Kidney epithelial cell (primary cell): ENCODE measurements at regions not wholly inside any gene's neighbourhood (a gene's known extent, or its start where the extent isn't known, plus 50 kb on each side); places are given as distances from the start of the nearest gene placed in this dataset.

Experiments
- DNase-seq: peaks from one replicate; pipeline ENCODE4 v3.0.0-alpha.2; 2010; ENCODE audit warnings: low read depth
- H3K27me3 ChIP-seq: 2 replicates; pipeline ENCODE4 v1.6.0; 2011; ENCODE audit warnings: low read length; ENCODE audit not compliant: control insufficient read depth, insufficient read depth
- H3K36me3 ChIP-seq: 2 replicates; pipeline ENCODE4 v1.5.1; 2011; ENCODE audit warnings: low read length; ENCODE audit not compliant: control insufficient read depth, insufficient read depth
- H3K4me3 ChIP-seq: 2 replicates; pipeline ENCODE4 v1.5.1; 2011; ENCODE audit warnings: low read depth, mild to moderate bottlenecking, control low read depth, low read length
- TF ChIP-seq, protein P1 (sequence below): IDR thresholded peaks from 2 replicates; pipeline ENCODE4 v1.5.1; 2011; ENCODE audit warnings: mild to moderate bottlenecking, moderate library complexity, low read length, control low read depth, inconsistent platforms; ENCODE audit not compliant: insufficient read depth, poor library complexity, severe bottlenecking

DNA sequence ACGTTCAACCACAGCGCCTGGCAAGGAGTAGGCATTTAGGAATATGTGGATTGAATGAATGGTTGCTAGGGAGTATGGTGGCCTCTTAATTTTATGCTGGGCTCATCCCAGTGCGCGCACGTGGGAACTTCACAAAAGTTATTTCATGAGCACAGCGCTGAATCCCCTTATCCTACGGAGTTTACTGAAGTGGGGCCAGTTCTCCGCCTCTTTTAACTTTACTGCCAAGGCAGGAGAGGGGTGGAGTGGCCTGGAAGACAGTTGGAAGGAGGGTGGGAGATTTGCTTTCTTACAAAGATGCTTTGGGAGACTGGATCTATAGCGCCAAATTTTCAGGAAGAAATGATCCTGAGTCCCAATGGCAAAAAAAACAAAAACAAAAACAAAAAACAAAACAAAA is 326.5 kb downstream of the SH3GL2 start:
- H3K36me3 ChIP-seq: no peaks in the 10 kb centered on the region
- no peak overlapping the region for H3K4me3 ChIP-seq
- TF ChIP-seq, protein P1, sequence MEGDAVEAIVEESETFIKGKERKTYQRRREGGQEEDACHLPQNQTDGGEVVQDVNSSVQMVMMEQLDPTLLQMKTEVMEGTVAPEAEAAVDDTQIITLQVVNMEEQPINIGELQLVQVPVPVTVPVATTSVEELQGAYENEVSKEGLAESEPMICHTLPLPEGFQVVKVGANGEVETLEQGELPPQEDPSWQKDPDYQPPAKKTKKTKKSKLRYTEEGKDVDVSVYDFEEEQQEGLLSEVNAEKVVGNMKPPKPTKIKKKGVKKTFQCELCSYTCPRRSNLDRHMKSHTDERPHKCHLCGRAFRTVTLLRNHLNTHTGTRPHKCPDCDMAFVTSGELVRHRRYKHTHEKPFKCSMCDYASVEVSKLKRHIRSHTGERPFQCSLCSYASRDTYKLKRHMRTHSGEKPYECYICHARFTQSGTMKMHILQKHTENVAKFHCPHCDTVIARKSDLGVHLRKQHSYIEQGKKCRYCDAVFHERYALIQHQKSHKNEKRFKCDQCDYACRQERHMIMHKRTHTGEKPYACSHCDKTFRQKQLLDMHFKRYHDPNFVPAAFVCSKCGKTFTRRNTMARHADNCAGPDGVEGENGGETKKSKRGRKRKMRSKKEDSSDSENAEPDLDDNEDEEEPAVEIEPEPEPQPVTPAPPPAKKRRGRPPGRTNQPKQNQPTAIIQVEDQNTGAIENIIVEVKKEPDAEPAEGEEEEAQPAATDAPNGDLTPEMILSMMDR: no peak
- H3K27me3 ChIP-seq: peaks cover 35% of the 10 kb centered on the region
- no peak for DNase-seq

DNA sequence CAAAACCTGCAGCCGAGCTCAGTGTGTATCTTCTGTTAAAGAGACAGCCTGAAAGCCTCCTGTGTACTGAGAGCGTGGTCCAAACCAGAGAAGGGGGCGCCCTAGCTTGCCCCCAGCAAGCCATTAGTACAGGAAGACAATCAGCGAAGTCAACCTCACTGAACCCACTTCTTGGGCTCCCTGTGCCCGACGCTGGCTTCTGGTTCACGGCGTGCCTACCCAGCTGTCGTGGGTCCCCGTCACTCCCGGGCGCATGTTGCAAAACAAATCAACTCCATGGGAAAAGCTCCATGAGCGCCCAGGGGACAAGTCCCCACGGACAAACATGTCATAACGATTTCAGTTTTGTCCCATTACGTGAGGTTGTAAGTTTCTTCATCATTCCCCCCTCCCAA is 326.9 kb downstream of the SH3GL2 start:
- H3K27me3 ChIP-seq: peaks cover 35% of the 10 kb centered on the region
- TF ChIP-seq, protein P1: no peak
- H3K36me3 ChIP-seq: no peaks in the 10 kb centered on the region
- no peak overlapping the region for H3K4me3 ChIP-seq
- DNase-seq: no peak

DNA sequence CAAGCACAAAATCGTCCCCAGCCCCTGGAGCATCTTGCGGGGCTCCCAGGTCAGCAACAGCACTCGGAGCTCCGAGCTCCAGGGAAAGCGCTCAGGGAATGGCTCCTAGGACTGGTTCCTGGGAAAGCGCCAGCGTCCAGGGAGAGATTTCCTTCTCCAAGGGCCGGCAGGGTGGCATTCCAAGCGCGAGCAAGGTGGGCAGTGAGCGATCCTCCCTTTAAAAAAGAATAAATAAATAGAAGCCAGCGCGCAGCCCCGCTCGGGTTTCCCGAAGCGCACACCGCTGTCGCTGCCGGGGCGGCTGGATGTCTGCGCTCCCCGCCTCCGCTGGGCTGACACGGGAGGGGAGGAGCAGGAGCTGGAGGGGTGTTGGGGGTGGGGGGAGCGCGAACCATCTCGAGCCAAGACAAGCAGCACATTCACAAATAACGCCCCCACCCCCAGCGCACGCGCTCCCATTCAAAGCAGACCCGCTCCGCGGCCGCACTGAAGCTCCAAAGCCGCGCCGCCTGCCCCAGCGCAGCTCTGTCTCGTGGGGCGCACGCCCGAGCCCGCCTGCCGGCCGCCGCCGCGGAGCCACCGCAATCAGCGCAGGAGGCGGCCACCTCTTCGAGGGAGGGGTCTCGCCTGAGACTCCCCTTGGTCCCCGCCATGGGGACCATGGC is 327.4 kb downstream of the SH3GL2 start:
- no peak for DNase-seq
- no peak overlapping the region for H3K4me3 ChIP-seq
- H3K36me3 ChIP-seq: no peaks in the 10 kb centered on the region
- H3K27me3 ChIP-seq: peaks cover 35% of the 10 kb centered on the region
- TF ChIP-seq, protein P1: no peak

DNA sequence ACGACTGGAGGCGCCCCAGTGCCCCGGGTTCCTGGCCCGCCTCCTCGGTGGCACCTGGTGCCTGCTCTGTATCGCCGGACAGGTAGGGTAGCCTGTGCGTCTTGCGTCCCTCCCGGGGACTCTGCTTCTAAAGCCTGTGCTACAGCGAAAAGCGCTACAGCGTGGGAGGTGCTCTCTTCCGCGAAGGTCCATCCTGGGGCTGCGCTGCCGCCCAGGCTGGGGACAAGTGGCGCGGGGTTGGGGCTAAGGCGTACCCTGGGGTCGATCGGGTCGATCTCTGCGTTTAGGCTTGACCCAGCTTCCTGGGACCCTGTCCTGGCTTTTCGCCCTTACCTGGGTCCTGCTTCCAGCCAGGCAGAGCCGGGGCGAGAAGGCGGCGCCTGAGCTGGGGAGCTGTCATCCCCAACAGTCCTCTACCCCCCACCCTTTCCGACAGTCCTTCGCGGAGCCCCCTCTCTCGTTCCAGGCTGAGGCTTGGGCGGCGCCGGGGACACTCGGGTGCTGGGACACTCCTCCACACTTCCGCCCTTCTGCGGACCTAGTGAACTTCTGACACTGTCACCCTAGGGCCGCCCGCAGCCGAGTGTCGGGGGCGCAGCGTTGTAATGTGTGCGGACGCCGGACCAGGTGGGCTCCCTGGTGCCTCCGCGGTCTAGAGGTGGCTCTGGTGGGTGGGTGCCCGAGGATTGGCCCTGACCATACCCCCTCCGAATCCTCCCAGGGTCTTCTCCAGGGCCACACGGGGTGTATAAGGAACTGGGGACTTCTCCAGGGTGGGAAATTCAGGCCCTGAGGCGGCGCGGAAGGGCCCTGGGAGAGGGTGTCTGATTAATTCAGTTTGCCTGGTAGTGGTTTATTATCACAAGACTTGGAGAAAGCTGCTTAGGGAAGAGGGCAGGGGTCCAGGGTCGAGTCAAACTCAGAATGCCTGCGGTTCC is 328.2 kb downstream of the SH3GL2 start:
- TF ChIP-seq, protein P1: no peak
- no peak for DNase-seq
- peaks cover 35% of the 10 kb centered on the region for H3K27me3 ChIP-seq
- no peaks in the 10 kb centered on the region for H3K36me3 ChIP-seq
- no peak overlapping the region for H3K4me3 ChIP-seq

DNA sequence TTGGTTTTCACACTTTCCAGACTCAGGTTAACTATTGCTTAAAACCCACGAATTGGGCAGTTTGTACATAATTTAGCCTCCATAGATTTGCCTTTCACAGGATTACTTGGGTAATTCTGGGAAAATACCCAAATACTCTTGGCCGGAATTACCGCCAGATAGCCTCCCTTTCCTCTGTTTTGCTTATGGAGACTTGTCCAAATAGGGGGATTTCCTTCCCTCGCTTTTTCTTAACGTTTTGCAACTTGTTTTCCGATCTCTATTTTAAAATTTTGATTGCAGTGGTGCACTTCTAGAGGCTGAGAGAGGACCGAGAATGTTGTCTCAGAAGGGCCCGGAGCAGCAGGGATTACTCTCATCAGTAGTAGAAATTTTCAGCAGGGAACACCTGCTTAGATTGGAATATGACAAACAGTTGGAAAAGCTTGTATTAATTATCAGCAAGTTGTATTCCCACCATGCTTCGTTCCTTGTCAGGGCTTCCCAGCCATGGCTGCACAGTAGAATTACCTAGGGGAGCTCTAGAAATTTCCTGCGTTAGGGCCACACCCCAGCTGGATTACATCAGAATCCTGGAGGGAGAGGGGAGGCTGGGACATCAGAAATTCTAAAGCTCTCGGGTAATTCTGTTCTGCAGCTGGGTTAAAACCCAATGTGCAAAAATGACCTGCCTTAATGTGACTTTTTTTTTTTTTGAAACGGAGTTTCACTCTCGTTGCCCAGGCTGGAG is 329.1 kb downstream of the SH3GL2 start:
- no peaks in the 10 kb centered on the region for H3K36me3 ChIP-seq
- no peak overlapping the region for H3K4me3 ChIP-seq
- TF ChIP-seq, protein P1: no peak
- H3K27me3 ChIP-seq: peaks cover 35% of the 10 kb centered on the region
- DNase-seq: no peak
